ENCODE measurements at regions not wholly inside any gene's neighbourhood (a gene's known extent, or its start where the extent isn't known, plus 50 kb on each side); places are given as distances from the start of the nearest gene placed in this dataset.

GRCh38 chr12:92331383-92331782, 185.7 kb upstream of the BTG1 start:
- DNase-seq (ENCODE audit: low read depth) = no peak

DNA sequence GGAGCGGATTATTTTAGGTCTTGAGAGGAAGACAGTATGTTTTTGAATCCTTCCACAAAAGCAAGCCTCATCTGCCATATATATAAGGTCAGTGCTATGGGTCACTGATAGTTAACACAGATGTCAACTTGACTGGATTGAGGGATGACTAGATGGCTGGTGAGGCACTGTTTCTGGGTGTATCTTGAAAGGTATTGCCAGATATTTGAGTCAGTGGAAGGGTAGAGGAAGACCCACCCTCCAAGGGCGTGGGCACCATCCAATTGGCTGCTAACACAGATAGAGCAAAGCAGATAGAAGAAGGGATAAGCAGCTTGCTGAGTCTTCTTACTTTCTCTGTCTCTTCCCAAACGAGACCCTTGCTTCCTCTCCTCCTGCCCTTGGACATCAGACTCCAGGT, 185.0 kb upstream of the BTG1 start:
- no peak for DNase-seq (ENCODE audit: low read depth)

DNA sequence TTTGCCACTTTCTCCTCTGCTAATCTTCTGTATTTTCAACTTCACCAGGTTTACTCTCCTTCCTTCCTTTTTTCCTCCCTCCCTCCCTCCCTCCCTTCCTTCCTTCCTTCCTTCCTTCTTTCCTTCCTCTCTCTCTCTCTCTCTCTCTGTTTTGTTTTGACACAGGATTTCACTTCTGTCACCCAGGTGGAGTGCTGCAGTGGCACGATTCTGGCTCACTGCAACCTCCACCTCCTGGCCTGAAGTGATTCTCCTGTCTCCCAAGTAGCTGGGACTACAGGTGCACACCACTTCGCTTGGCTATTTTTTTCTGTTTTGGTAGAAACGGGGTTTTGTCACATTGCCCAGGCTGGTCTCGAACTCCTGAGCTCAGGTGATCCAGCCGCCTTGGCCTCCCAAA, 181.2 kb upstream of the BTG1 start:
- no peak for DNase-seq (ENCODE audit: low read depth)

DNA sequence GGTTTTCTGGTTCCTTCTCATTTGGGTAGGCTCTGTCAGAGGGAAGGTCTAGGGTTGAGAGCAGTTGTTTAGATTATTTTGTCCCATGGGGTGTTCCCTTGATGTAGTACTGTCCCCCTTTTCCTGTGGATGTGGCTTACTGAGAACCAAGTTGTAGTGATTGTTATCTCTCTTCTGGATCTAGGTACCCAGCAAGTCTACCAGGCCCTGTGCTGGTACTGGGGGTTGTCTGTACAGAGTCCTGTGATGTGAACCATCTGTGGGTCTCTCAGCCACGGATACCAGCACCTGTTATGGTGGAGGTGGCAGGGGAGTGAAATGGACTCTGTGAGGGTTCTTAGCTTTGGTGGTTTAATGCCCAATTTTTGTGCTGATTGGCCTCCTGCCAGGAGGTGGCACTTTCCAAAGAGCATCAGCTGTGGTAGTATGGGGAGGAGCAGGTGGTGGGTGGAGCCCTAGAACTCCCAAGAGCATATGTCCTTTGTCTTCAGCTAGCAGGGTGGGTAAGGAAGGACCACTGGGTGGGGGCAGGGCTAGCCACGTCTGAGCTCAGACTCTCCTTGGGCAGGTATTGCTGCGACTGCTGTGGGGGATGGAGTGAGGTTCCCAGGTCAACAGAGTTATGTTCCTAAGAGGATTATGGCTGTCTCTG, 179.3 kb upstream of the BTG1 start:
- no peak for DNase-seq (ENCODE audit: low read depth)

DNA sequence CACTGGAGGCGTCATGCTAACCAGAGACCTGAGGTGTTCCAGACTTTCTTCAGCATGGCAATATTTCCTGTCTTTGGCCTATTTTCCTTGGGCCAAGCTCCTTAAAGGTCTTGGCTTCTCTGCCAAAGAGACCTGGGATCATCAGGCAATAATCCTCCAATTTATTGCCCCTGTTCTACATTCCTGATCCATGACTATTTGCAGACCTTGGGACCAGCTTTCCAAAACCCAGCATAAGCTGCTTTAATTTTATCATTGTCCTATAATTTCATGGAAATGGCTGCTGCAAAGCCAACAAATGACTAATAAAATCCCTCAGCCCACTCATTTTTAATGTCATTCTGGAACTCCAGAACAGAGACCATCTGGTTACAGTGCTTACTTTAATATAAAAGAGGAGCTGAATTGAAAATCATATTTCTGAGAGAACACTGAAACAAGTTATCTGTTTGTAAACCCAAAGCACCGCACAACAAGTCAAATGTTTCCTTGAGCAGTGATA, 166.9 kb upstream of the BTG1 start:
- DNase-seq (ENCODE audit: low read depth) = no peak

GRCh38 chr12:92304371-92305055, 158.9 kb upstream of the BTG1 start:
- no peak for DNase-seq (ENCODE audit: low read depth)

DNA sequence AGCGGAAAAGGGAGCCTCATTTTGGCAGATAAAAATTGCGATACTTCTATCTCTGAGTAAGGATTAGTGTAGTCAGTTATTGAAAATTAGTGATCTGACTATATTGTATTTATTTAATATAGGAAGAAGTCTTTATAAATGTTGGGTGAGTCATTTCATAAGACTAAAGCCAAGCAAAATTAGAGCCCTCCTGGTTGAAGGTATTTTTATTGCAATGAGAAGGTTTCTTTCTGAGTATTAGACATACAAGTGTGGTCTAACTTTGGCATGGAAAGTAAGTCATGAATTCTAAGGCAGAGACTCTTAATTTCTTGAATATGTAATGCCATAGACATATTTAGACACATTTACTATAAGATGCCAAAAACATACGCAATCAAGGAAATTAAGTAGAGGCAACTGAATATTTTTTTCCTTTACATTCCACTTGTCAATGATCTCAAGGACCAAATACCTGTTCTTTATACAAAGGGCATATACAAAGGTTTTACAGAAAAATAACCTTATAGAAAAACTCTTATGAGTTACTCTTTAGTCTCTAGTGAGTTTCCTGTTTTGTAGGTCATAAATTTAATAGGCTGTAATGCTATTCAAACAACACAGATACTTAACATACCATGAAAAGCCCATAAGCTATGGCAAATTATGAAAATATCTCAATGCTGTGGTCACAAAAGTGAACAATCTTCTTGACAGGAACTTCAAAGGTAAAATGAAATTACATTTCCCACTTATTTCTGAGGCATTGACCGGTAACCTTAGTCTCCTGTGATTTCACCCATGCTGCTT, 156.6 kb upstream of the BTG1 start:
- DNase-seq (ENCODE audit: low read depth) = no peak

DNA sequence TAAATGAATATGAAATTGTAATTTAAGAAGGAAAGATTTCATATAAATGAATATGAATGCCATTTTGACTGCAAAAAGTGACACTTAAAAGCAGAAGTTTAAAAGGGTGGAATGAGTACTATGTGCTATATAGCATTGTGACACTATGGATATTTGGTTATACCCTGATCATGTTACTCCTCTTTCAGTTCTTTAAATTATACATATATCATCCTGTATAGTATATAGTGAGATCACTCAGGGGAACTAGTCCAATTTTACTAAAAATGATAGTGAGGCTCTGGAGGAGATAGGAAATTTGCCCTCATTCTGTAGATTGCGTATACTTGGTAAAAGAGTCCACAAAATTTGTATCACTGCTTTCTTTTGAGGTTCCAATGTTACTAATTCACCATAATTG, 155.7 kb upstream of the BTG1 start:
- DNase-seq (ENCODE audit: low read depth) = no peak

- no peak for DNase-seq (ENCODE audit: low read depth)
Observed at GRCh38 chr12:92300777-92301176, 155.1 kb upstream of the BTG1 start.

GRCh38 chr12:92299744-92300143, 154.1 kb upstream of the BTG1 start:
- no peak for DNase-seq (ENCODE audit: low read depth)

- no peak for DNase-seq (ENCODE audit: low read depth)
Observed at GRCh38 chr12:92299344-92299743, 153.7 kb upstream of the BTG1 start.

DNA sequence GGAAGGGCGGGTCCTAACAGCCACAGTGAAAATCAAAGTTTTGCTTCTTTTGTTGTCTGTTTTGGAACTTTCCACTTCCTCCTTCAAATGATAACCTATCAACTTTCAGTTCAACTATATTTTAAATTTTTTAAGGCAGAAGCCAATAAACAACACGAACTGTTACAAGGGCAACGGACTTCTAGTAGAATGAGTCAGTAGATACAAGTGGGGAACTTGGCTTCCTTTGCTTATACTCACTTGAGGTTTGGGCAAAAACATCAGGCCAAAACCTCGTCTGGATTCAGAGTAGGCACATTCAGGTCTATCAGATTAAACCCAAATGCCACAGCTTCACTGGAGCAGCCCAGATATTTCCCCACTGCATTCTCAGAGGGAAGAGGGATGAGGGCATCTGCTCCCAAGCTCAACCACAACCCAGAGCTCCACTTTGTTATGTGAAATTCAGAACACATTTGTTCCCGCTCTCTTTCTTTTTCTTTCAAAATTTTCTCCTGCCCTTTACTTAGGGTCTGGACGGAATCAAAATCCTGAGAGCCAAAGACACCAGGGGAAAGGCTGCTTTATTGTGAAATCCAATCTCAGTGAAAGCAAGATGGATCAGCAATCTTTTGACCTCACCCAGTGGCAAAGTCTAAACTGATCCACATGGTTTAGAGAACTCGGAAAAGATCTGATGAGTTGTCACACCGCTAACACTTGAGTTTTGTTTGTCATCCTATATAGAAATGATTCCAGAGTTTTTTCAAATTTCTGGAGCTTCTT, 152.5 kb upstream of the BTG1 start:
- DNase-seq (ENCODE audit: low read depth) = peak; percentile 59

DNA sequence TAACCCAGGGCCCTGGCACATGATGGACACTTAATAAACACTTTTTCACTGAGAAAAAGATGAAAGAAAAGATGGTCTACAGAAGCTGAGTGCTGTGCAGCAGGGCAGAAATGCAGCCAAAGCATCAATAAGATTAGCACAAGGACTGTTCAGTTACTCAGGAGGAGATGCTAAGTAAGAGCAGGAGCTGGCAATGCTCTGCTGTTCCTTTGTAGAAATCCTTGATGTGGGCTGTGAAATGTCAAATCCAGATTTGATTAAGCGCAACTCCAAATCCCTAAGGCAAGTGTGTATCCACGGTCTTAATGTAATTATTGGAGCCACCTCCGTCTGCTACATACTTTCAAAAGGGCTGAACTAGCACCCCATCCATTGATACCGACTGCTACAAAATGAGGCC, 151.8 kb upstream of the BTG1 start:
- no peak for DNase-seq (ENCODE audit: low read depth)

- no peak for DNase-seq (ENCODE audit: low read depth)
Observed at GRCh38 chr12:92295523-92295922, 149.9 kb upstream of the BTG1 start.

DNA sequence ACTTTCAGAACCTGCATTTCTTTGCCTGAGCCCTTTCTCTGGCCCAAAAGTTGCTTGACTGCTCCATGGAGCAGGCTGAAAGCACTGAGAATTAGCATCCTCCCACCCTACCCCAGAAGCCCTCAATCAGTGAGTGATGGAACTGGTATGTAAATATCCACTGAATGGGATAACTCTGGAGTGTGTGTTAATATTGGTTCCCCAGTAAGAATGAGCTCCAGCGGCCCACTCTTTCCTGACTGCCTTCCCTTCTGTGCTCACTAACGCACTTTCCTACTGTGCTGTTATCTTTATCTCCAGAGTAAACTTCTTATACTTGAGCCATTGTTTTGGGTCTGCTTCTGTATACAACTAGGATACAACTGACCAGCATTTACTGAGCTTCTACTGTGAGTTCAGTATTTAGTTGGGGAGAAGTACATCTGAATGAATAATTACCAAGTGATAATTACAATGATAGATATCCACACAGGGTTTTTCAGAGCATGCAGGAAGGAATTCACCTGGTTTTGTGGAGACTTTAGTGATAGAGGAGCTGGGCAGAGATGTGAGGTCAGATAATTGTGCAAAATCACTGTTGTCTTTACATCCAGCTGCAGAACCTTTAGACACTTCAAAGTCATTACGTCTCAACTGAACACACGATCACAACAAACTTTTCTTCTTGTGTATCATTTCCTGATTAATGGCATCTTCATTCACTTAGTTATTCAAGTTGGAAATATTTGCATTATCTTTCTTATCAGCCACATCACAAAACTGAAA, 149.2 kb upstream of the BTG1 start:
- DNase-seq (ENCODE audit: low read depth) = no peak

DNA sequence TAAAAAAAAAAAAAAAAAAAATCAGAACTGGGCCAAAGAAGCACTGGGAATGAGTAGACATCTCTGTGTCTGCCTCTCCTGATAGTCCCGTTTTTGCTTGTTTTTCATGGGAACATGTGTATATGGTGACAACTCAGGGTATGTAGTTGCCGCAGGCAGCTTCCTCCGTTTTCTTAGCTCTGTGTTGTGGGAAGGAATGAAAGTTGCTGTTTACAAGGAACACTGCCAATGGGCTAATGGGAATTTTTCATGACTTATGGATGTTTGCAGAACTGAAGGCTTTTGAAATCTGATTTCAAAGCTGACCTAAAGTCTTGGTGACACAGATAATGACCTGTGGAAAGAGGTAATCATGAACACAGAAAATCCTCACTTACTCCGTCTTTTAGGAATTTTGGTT, 146.4 kb upstream of the BTG1 start:
- no peak for DNase-seq (ENCODE audit: low read depth)

DNA sequence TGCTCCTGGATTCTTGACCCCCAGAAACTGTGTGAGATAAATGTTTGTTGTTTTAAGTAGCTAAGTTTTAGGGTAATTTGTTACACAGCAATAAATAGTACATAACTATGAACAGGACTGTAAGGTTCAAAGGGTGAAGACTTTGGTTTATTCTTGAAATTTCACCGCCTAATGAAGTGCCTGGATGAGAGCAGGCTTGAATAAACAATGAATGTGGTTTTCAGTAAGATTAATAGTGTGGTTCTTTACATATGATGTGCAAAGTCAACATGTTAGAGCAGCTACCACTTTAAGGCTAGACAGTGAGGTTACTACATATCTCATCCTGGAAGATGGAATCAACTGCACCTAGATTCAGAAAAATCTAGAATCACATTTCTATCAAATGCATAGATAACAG, 145.2 kb upstream of the BTG1 start:
- no peak for DNase-seq (ENCODE audit: low read depth)

DNA sequence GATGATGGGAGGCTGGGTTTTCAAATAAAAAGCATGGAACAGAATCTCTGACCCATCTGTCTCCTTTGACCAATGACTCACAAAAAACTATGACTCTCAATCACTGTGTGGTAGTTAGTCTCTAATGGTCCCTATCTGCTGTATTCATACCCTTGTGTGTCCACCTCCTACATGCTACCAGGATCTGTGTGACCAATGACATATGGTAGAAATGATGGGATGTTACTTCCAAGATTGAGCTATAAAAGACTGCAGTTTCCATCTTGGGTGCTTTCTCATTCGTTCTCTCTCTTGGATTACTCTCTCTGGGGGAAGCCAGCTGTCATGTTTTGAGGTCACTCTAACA, 144.7 kb upstream of the BTG1 start:
- no peak for DNase-seq (ENCODE audit: low read depth)

DNA sequence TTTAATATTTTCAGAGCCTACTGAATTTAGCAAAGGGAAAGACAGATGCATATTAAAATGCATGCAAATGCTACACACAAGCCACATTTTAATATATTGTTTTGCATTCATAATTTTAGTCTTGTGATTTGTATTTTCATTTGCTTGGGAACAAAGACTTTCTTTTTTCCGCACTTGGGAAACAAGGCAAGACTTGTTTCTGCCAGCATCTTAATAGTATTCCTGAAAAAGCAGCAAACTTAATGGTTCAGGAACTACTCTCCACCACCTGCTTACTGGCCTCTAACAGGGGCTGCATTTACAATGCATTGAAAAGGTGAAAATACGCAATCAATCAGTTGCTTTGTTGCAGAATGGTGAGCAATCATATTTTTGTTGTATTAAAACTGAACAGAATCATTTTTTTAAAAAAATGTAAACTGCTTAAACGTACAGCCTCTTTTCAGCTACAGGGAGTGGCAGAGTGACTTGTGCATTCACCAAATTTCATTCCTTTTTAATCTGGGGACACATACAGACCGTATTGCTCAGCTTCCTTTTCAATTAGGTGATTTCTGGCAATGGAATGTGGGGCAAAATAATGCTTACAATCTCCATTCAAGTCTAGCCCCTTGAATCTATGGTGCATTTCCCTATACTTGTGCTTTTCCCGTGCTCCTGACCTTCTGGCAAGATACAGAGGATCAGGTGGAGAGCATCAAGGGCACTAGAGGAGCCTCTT, 144.1 kb upstream of the BTG1 start:
- peak; percentile 81 for DNase-seq (ENCODE audit: low read depth)

DNA sequence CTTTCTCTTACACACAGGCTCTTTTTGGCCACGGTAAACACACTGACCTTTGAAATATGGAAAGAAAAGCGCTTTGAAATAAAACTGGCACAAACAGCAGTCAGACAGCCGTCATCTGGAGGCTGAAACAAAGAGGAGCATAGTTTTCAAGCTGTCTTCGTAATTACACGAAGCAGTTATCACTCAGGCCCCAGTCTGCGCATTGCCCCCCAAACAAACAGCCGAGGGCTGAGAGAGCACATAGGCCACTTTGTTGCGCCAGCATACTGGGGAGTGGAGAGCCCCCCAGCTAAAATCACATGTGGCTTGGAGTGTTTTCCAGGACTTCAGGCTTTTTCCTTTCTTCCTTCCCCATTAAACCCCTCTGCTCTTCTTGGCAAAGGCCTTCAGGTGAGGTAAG, 142.9 kb upstream of the BTG1 start:
- DNase-seq (ENCODE audit: low read depth) = no peak

All from HT1080 (cell line).